A549 (cell line): ENCODE measurements at regions not wholly inside any gene's neighbourhood (a gene's known extent, or its start where the extent isn't known, plus 50 kb on each side); places are given as distances from the start of the nearest gene placed in this dataset.

Experiments
- BHLHE40 ChIP-seq: IDR thresholded peaks from 2 replicates; pipeline ENCODE4 v1.6.1; 2012; ENCODE audit warnings: low read depth, low read length, inconsistent platforms
- EP300 ChIP-seq, 2 experiments: fragments of >200 bp; sonication (Bioruptor Twin); formaldehyde crosslinking; IDR thresholded peaks; 2 replicates in 1 of 2; 3 replicates in 1 of 2; pipeline ENCODE4 v1.6.1; 2016 to 2017
- MAX ChIP-seq: IDR thresholded peaks from 2 replicates; pipeline ENCODE4 v1.6.1; 2012
- MAZ ChIP-seq: fragments of 150-350 bp; IDR thresholded peaks from 2 replicates; pipeline ENCODE4 v1.6.1; 2014; ENCODE audit warnings: antibody characterized with exemption, low read depth, low read length, borderline replicate concordance
- POLR2A ChIP-seq: IDR thresholded peaks from 2 replicates; pipeline ENCODE4 v1.6.1; 2012; ENCODE audit warnings: mild to moderate bottlenecking, low read length
- RNF2 ChIP-seq: fragments of 200-600 bp; sonication (generic); IDR thresholded peaks from 2 replicates; pipeline ENCODE4 v1.6.1; 2016; ENCODE audit warnings: low read depth, mild to moderate bottlenecking, antibody characterized with exemption, moderate library complexity, borderline replicate concordance
- TP53 ChIP-seq: fragments of 250-450 bp; sonication (Bioruptor Pico); IDR thresholded peaks from 2 replicates; pipeline ENCODE4 v1.5.0; 2021; ENCODE audit warnings: mild to moderate bottlenecking, moderate library complexity
- TF ChIP-seq, protein P1 (sequence below): fragments of >200 bp; sonication (Bioruptor Twin); formaldehyde crosslinking; IDR thresholded peaks from 3 replicates; pipeline ENCODE4 v1.5.1; 2016

GRCh38 chr3:106737265-106737664 lies 640.0 kb upstream of the CCDC54 start:
- TF ChIP-seq POLR2A (no peak), BHLHE40 (no peak), MAZ (no peak), EP300 (IDR thresholded peaks at IDR 0.05) (no peak), RNF2 (no peak), MAX (no peak), TP53 (CRISPR knock-in tag) (no peak)
- TF ChIP-seq, protein P1, sequence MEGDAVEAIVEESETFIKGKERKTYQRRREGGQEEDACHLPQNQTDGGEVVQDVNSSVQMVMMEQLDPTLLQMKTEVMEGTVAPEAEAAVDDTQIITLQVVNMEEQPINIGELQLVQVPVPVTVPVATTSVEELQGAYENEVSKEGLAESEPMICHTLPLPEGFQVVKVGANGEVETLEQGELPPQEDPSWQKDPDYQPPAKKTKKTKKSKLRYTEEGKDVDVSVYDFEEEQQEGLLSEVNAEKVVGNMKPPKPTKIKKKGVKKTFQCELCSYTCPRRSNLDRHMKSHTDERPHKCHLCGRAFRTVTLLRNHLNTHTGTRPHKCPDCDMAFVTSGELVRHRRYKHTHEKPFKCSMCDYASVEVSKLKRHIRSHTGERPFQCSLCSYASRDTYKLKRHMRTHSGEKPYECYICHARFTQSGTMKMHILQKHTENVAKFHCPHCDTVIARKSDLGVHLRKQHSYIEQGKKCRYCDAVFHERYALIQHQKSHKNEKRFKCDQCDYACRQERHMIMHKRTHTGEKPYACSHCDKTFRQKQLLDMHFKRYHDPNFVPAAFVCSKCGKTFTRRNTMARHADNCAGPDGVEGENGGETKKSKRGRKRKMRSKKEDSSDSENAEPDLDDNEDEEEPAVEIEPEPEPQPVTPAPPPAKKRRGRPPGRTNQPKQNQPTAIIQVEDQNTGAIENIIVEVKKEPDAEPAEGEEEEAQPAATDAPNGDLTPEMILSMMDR, result no peak
